ENCODE measurements at regions not wholly inside any gene's neighbourhood (a gene's known extent, or its start where the extent isn't known, plus 50 kb on each side); places are given as distances from the start of the nearest gene placed in this dataset.

GRCh38 chr11:69419662-69420395, 61.6 kb upstream of the LINC01488 start:
- POLR2A ChIA-PET, result no interaction called here
- H3K4me3 ChIP-seq (ENCODE audit: low read depth, low read length), result no peak overlapping the region
- H3K36me3 ChIP-seq (ENCODE audit: control insufficient read depth in 2 of 2, insufficient read depth in 1 of 2, low read length in 2 of 2), result no peaks in the 10 kb centered on the region
- TF ChIP-seq ZBTB8A (tag by site-specific recombination; IDR thresholded peaks at IDR 0.05), result no peak
- no peak for TF ChIP-seq RBAK (tag by site-specific recombination; IDR thresholded peaks at IDR 0.05)
- no peak for TF ChIP-seq ZBTB48 (tag by site-specific recombination; IDR thresholded peaks at IDR 0.05)
- TF ChIP-seq GLI2 (tag by site-specific recombination; IDR thresholded peaks at IDR 0.05; ENCODE audit: borderline replicate concordance, low read depth), result no peak
- no peak for TF ChIP-seq TSHZ1 (tag by site-specific recombination; IDR thresholded peaks at IDR 0.05; ENCODE audit: borderline replicate concordance)
- no peak for TF ChIP-seq ZSCAN23 (tag by site-specific recombination; IDR thresholded peaks at IDR 0.05)
- TF ChIP-seq ZFP3 (tag by site-specific recombination; IDR thresholded peaks at IDR 0.05; ENCODE audit: low read depth), result no peak
- TF ChIP-seq ZNF626 (tag by site-specific recombination; IDR thresholded peaks at IDR 0.05), result no peak
- TF ChIP-seq ZNF530 (tag by site-specific recombination; IDR thresholded peaks at IDR 0.05; ENCODE audit: low read depth), result no peak
- TF ChIP-seq ZNF157 (tag by site-specific recombination; IDR thresholded peaks at IDR 0.05), result no peak
- TF ChIP-seq, protein P1, sequence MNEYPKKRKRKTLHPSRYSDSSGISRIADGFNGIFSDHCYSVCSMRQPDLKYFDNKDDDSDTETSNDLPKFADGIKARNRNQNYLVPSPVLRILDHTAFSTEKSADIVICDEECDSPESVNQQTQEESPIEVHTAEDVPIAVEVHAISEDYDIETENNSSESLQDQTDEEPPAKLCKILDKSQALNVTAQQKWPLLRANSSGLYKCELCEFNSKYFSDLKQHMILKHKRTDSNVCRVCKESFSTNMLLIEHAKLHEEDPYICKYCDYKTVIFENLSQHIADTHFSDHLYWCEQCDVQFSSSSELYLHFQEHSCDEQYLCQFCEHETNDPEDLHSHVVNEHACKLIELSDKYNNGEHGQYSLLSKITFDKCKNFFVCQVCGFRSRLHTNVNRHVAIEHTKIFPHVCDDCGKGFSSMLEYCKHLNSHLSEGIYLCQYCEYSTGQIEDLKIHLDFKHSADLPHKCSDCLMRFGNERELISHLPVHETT (tag by site-specific recombination; IDR thresholded peaks at IDR 0.05), result no peak
- TF ChIP-seq ZNF112 (tag by site-specific recombination; IDR thresholded peaks at IDR 0.05), result no peak
- CTCF ChIA-PET, result interaction anchor here (0.6 kb wide), 1 partner anchor 86 kb away, joined by 3 read pairs; no protein-coding TSS in a partner anchor
- no peaks in the 10 kb centered on the region for H3K9me3 ChIP-seq (ENCODE audit: control insufficient read depth, insufficient read depth, low read depth, low read length)
- H3K27ac ChIP-seq (ENCODE audit: extremely low read depth, low read depth, low read length), result no peak overlapping the region
- H3K4me1 ChIP-seq (ENCODE audit: control insufficient read depth, insufficient read depth, low read length), result no peaks in the 10 kb centered on the region

GRCh38 chr11:69422645-69423044, 58.8 kb upstream of the LINC01488 start:
- Histone ChIP-seq H3K9me3 (ENCODE audit: control insufficient read depth, insufficient read depth, low read depth, low read length) (no peaks in the 10 kb centered on the region), H3K4me1 (ENCODE audit: control insufficient read depth, insufficient read depth, low read length) (no peaks in the 10 kb centered on the region), H3K36me3 (ENCODE audit: control insufficient read depth in 2 of 2, insufficient read depth in 1 of 2, low read length in 2 of 2) (no peaks in the 10 kb centered on the region), H3K4me3 (ENCODE audit: low read depth, low read length) (no peak overlapping the region), H3K27ac (ENCODE audit: extremely low read depth, low read depth, low read length) (no peak overlapping the region)
- TF ChIP-seq ZFHX2 (tag by site-specific recombination; conservative IDR thresholded peaks at IDR 0.05), result no peak
- no peak for TF ChIP-seq PBX3 (CRISPR knock-in tag; IDR thresholded peaks at IDR 0.05)
- TF ChIP-seq ZNF211 (tag by site-specific recombination; IDR thresholded peaks at IDR 0.05; ENCODE audit: low read depth), result no peak
- TF ChIP-seq ZNF133 (tag by site-specific recombination; IDR thresholded peaks at IDR 0.05), result no peak
- TF ChIP-seq, protein P2, sequence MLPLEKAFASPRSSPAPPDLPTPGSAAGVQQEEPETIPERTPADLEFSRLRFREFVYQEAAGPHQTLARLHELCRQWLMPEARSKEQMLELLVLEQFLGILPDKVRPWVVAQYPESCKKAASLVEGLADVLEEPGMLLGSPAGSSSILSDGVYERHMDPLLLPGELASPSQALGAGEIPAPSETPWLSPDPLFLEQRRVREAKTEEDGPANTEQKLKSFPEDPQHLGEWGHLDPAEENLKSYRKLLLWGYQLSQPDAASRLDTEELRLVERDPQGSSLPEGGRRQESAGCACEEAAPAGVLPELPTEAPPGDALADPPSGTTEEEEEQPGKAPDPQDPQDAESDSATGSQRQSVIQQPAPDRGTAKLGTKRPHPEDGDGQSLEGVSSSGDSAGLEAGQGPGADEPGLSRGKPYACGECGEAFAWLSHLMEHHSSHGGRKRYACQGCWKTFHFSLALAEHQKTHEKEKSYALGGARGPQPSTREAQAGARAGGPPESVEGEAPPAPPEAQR (tag by site-specific recombination; IDR thresholded peaks at IDR 0.05), result no peak
- TF ChIP-seq ZNF521 (tag by site-specific recombination; IDR thresholded peaks at IDR 0.05), result no peak
- TF ChIP-seq ZSCAN30 (tag by site-specific recombination; IDR thresholded peaks at IDR 0.05), result no peak
- TF ChIP-seq ZFP37 (tag by site-specific recombination; IDR thresholded peaks at IDR 0.05), result no peak
- TF ChIP-seq ZSCAN23 (tag by site-specific recombination; IDR thresholded peaks at IDR 0.05), result no peak
- TF ChIP-seq ZNF112 (tag by site-specific recombination; IDR thresholded peaks at IDR 0.05), result no peak
- no peak for TF ChIP-seq FEZF1 (tag by site-specific recombination; IDR thresholded peaks at IDR 0.05)
- TF ChIP-seq ZBTB44 (tag by site-specific recombination; IDR thresholded peaks at IDR 0.05), result no peak
- TF ChIP-seq SALL2 (tag by site-specific recombination; IDR thresholded peaks at IDR 0.05; ENCODE audit: borderline replicate concordance), result no peak
- TF ChIP-seq ZNF132 (tag by site-specific recombination; IDR thresholded peaks at IDR 0.05; ENCODE audit: borderline replicate concordance), result no peak
- TF ChIP-seq HOXD13 (CRISPR knock-in tag; IDR thresholded peaks at IDR 0.05; ENCODE audit: borderline replicate concordance), result no peak
- no peak for TF ChIP-seq ZNF549 (tag by site-specific recombination; IDR thresholded peaks at IDR 0.05)
- POLR2A ChIA-PET, result no interaction called here
- CTCF ChIA-PET, result interaction anchor here (0.6 kb wide), 2 partner anchors 111 to 248 kb away, joined by 3 to 4 read pairs; no protein-coding TSS in a partner anchor

Measured in HEK293 (cell line).